ENCODE measurements at regions not wholly inside any gene's neighbourhood (a gene's known extent, or its start where the extent isn't known, plus 50 kb on each side); places are given as distances from the start of the nearest gene placed in this dataset.

- TF ChIP-seq TFDP2 (CRISPR knock-in tag; IDR thresholded peaks at IDR 0.05), result no peak
- no peak for TF ChIP-seq ZNF7 (CRISPR knock-in tag; IDR thresholded peaks at IDR 0.05)
- no peak for TF ChIP-seq GMEB2 (CRISPR knock-in tag; IDR thresholded peaks at IDR 0.05; ENCODE audit: low read depth)
These were observed 83.7 kb downstream of the FAT4 start (continued) for GRCh38 chr4:125398263-125399002.

- WGBS (ENCODE audit: low lambda C conversion rate), result 10% methylated on average over 3 of the region's 3 CpGs
- intact Hi-C loops (cut with micrococcal nuclease; ENCODE audit: unreplicated experiment), result no loop called here
- BruUV-seq (replicated peaks), result no TSS peak
These were observed 86.0 kb downstream of the FAT4 start for GRCh38 chr4:125400756-125401155.

More at GRCh38 chr4:125400756-125401155, 86.0 kb downstream of the FAT4 start:
- Histone ChIP-seq H3K4me3 (replicated peaks in 1 of 3; ENCODE audit: insufficient read depth in 1 of 3, low read depth in 2 of 3, low read length in 3 of 3) (no peak overlapping the region), H3K4me1 (ENCODE audit: insufficient read depth, low read length) (no peaks in the 10 kb centered on the region), H3K27me3 (ENCODE audit: control insufficient read depth in 1 of 2, insufficient read depth in 2 of 2, low read length in 2 of 2) (no peaks in the 10 kb centered on the region), H3K27ac (ENCODE audit: extremely low read length, insufficient read depth, low read length) (no peak overlapping the region), H3K36me3 (replicated peaks in 1 of 2; ENCODE audit: control insufficient read depth in 1 of 2, insufficient read depth in 2 of 2, low read length in 2 of 2) (no peaks in the 10 kb centered on the region), H3K79me2 (ENCODE audit: insufficient read depth, low read length) (no peaks in the 10 kb centered on the region), H3K9ac (ENCODE audit: insufficient read depth, low read depth, low read length) (no peak overlapping the region), H3K9me3 (ENCODE audit: low read length) (no peaks in the 10 kb centered on the region), H3K4me2 (ENCODE audit: low read depth, low read length) (no peak overlapping the region), H4K20me1 (ENCODE audit: insufficient read depth, low read length) (no peaks in the 10 kb centered on the region), H2AFZ (ENCODE audit: low read length) (no peak overlapping the region)
- POLR2A ChIA-PET, result no interaction called here
- in situ Hi-C loops (cut with HindIII; ENCODE audit: extremely low pct_ligation_motif_present, low pct_unique_long_range_greater_than_20kb), result no loop called here
- FAIRE-seq, result no peak
- no peak for TF ChIP-seq ZNF234 (CRISPR knock-in tag; conservative IDR thresholded peaks at IDR 0.05)
- no peak for TF ChIP-seq ZNF557 (CRISPR knock-in tag; IDR thresholded peaks at IDR 0.05)
- no peak for TF ChIP-seq HNRNPK (IDR thresholded peaks at IDR 0.05; ENCODE audit: low read depth, low read length, poor library complexity, severe bottlenecking)
- CTCF ChIA-PET (ENCODE audit: low intra/inter-chr PET ratio, low total read pairs), result no interaction called here
- no peak for ATAC-seq
- no peak for DNase-seq (ENCODE audit: low spot score)
